ENCODE measurements at regions not wholly inside any gene's neighbourhood (a gene's known extent, or its start where the extent isn't known, plus 50 kb on each side); places are given as distances from the start of the nearest gene placed in this dataset.

DNA sequence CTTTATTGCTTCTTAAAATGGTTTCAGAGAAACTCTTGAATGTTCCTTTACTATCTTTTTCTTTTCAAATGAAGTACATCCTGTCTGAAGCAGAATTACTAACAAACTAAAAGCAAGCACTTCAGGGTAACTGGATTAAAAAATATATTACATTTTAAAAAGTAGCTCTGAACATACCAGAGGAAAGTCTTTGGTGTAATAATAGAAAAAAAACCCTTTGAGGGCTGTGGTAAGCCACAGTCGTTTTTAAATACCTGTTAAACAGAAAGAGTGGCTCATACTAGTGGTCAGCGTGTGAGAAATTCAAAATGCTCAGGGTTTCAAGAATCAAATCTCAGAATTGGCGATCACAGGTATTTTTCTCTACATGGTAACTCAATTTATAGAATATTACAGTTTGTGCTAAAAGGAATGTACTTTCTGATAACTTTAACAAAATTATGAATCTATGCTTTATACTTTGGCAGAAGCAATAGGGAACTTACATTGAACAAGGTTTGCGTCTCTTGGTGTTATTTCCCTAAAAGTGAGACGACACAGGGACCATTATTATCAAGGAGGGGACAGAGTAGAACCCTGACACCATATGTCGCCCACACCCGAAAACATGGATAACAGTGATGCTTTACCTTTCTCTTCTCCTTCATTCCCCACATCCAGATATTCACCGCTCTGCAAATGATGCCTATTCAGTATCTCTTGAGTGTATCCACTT is 97.0 kb upstream of the DPH5 start:
- 90 to 92% methylated on average over 7 to 8 of the region's 8 CpGs for WGBS, 2 experiments (ENCODE audit: insufficient coverage in 1 of 2, insufficient read length in 1 of 2)
- H3K9ac ChIP-seq (ENCODE audit: extremely low read depth, low read length, poor library complexity, severe bottlenecking), result no peak overlapping the region
- Mint-ChIP-seq H3K4me3 (no peak overlapping the region), H3K27me3 (ENCODE audit: insufficient read depth) (no peaks in the 10 kb centered on the region), H3K27ac (no peak overlapping the region), H3K9me3 (no peaks in the 10 kb centered on the region), H3K36me3 (ENCODE audit: low read depth) (no peaks in the 10 kb centered on the region), H3K4me1 (no peaks in the 10 kb centered on the region)
- no peaks in the 10 kb centered on the region for H3K36me3 ChIP-seq (ENCODE audit: control insufficient read depth, insufficient read depth, low read length)
- H3K9me3 ChIP-seq (ENCODE audit: control insufficient read depth, low read length), result no peaks in the 10 kb centered on the region
- H3K4me3 ChIP-seq (ENCODE audit: low read length), result no peak overlapping the region
- no peak overlapping the region for H3K27ac ChIP-seq (ENCODE audit: low read depth, low read length)
- no peak for TF ChIP-seq CTCF (conservative IDR thresholded peaks at IDR 0.05)
- H3K4me1 ChIP-seq (ENCODE audit: control insufficient read depth, insufficient read depth, low read length), result no peaks in the 10 kb centered on the region
- no peaks in the 10 kb centered on the region for H3K27me3 ChIP-seq (ENCODE audit: control insufficient read depth, insufficient read depth, low read length, poor library complexity, severe bottlenecking)
- DNase-seq, result no peak

DNA sequence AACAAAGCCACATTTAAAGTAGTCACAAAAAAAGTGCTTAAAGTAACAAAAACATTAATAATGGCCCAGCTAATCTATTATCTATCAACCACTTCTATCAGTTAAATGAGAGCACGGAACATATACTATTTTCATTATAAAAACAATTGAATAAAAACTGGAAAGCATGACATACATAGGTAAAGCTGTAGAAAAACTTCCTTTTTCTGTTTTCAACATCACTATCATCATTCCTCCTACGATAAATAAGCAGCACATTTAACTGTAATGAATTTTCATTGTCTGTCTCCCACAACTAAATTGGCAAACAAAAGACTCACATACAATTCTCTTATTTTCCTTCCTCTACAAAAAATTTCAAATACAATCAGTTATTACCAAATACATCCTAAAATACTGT is 96.4 kb upstream of the DPH5 start:
- Mint-ChIP-seq H3K27me3 (ENCODE audit: insufficient read depth) (no peaks in the 10 kb centered on the region), H3K36me3 (ENCODE audit: low read depth) (no peaks in the 10 kb centered on the region), H3K9me3 (no peaks in the 10 kb centered on the region), H3K27ac (no peak overlapping the region), H3K4me1 (no peaks in the 10 kb centered on the region), H3K4me3 (no peak overlapping the region)
- Histone ChIP-seq H3K27ac (ENCODE audit: low read depth, low read length) (no peak overlapping the region), H3K4me1 (ENCODE audit: control insufficient read depth, insufficient read depth, low read length) (no peaks in the 10 kb centered on the region), H3K4me3 (ENCODE audit: low read length) (no peak overlapping the region), H3K27me3 (ENCODE audit: control insufficient read depth, insufficient read depth, low read length, poor library complexity, severe bottlenecking) (no peaks in the 10 kb centered on the region), H3K9me3 (ENCODE audit: control insufficient read depth, low read length) (no peaks in the 10 kb centered on the region), H3K36me3 (ENCODE audit: control insufficient read depth, insufficient read depth, low read length) (no peaks in the 10 kb centered on the region), H3K9ac (ENCODE audit: extremely low read depth, low read length, poor library complexity, severe bottlenecking) (no peak overlapping the region)
- DNase-seq, result no peak
- TF ChIP-seq CTCF (conservative IDR thresholded peaks at IDR 0.05), result no peak
- 91 to 100% methylated on average over 1 to 2 of the region's 2 CpGs for WGBS, 2 experiments (ENCODE audit: insufficient coverage in 1 of 2, insufficient read length in 1 of 2)

DNA sequence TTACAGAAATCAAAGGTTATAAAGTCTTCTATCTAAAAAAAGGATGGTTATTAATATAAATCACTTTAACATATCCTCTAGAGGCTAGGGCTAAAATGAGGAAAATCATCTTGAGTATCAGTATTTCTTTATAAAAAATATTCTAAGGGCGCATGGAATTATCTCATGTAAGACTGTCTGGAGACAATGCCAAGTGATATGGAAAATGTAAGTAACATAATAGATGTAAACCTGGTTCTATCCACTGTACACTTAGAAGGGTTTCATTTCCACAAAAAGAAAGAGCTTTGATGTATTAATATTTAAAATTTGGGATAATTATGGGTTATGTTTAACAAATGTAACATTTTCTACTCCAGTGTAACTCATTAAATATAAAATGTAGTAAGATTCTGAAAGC is 95.9 kb upstream of the DPH5 start:
- H3K4me1 Mint-ChIP-seq, result no peaks in the 10 kb centered on the region
- H3K36me3 Mint-ChIP-seq (ENCODE audit: low read depth), result no peaks in the 10 kb centered on the region
- WGBS, 2 experiments (ENCODE audit: insufficient coverage in 1 of 2, insufficient read length in 1 of 2), result 100% methylated on average over 1 of the region's 1 CpG; no CpG with 5 or more reads in 1 of the 2 experiments

More for the DNA sequence above, 95.9 kb upstream of the DPH5 start:
- Histone ChIP-seq H3K9me3 (ENCODE audit: control insufficient read depth, low read length) (no peaks in the 10 kb centered on the region), H3K4me1 (ENCODE audit: control insufficient read depth, insufficient read depth, low read length) (no peaks in the 10 kb centered on the region), H3K4me3 (ENCODE audit: low read length) (no peak overlapping the region), H3K27me3 (ENCODE audit: control insufficient read depth, insufficient read depth, low read length, poor library complexity, severe bottlenecking) (no peaks in the 10 kb centered on the region), H3K9ac (ENCODE audit: extremely low read depth, low read length, poor library complexity, severe bottlenecking) (no peak overlapping the region), H3K27ac (ENCODE audit: low read depth, low read length) (no peak overlapping the region), H3K36me3 (ENCODE audit: control insufficient read depth, insufficient read depth, low read length) (no peaks in the 10 kb centered on the region)
- H3K27ac Mint-ChIP-seq, result no peak overlapping the region
- no peak overlapping the region for H3K4me3 Mint-ChIP-seq
- TF ChIP-seq CTCF (conservative IDR thresholded peaks at IDR 0.05), result no peak
- no peaks in the 10 kb centered on the region for H3K9me3 Mint-ChIP-seq
- DNase-seq, result no peak
- H3K27me3 Mint-ChIP-seq (ENCODE audit: insufficient read depth), result no peaks in the 10 kb centered on the region
